GM12801 (cell line): ENCODE measurements at regions not wholly inside any gene's neighbourhood (a gene's known extent, or its start where the extent isn't known, plus 50 kb on each side); places are given as distances from the start of the nearest gene placed in this dataset.

ENCODE experiments used
- CTCF ChIP-seq: IDR thresholded peaks from one replicate; pipeline ENCODE4 v1.5.1; 2011; ENCODE audit warnings: control low read depth; ENCODE audit not compliant: insufficient read length; ENCODE audit errors: extremely low read depth

DNA sequence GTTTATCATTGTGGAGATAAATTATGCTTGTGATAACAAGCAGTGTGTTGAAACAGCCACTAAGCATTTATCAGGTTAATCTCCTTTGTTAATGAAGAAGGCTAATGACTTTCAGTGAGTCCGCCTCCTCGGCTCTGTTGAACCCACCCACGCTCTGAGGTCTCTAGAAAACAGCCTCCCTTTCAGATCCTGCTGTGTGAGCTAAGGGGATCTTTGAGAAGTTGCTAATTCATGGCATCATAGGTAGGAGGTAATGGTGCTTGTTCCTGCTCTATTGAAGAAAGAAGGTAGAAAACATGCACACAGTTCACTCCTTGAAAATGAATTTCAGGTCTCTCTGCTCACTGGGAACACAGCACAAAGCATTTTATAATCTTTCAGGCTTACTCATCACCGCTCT is 483.9 kb downstream of the AACS start:
- no peak for TF ChIP-seq CTCF

GRCh38 chr12:125549836-125550235 is 484.6 kb downstream of the AACS start:
- TF ChIP-seq CTCF, result no peak

DNA sequence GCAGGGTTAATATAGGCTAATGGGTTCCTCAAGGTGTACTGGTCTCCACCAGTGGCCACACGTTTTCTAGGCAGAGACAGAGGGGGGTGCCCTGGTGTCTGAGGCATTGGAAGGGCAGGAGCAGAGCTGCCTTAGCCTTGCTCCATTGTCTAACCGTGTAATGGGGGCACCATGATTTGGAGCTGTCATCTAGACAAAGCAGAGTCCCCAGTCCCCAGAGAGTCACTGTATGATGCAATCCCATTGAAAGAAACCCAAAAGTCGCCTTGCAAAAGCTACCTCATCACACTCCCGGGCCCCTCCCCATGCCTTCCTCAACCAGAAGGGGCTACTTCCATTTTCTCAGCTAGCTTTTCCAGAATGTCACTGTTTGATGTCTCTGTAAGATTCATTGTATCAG is 487.1 kb downstream of the AACS start:
- TF ChIP-seq CTCF, result no peak

DNA sequence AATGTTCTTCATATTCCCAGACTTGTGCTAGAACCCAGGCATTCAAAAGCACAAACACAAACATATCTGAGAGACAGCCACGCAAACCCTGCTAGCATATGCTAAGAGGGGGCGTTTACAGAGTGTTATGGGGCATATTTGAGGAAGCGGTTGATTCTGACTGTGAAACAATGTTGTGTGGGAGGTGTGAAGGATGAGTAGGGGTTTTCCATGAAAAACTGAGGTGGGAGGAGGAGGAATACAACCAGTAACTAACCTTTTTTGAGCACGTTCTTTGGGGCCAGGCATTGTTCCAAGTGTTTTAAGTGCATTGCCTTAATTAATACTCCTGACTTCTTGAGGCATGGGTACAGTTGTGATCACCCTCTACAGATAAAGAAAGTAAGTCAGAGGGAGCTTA is 499.5 kb downstream of the AACS start:
- no peak for TF ChIP-seq CTCF

DNA sequence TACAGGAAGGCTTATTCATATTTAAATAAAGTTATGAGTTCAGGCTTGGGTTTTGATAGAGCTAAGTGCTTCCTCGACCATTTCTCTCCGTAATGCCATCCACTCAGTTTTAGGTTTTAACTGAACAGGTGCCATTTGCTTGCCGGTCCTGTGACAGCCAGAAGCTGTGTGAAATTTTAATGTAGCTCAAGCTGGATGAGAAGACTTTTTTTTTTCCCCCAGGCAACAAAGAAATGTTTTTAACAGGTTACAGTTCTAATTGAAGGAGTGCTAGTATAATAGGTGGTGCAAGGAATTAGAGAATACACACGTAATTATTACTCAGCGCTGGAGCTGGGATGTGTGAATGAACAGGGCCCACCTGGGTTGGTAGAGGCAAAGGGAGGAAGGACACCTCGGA is 502.3 kb downstream of the AACS start:
- TF ChIP-seq CTCF, result no peak

GRCh38 chr12:125568306-125568705 is 503.1 kb downstream of the AACS start:
- TF ChIP-seq CTCF, result no peak

DNA sequence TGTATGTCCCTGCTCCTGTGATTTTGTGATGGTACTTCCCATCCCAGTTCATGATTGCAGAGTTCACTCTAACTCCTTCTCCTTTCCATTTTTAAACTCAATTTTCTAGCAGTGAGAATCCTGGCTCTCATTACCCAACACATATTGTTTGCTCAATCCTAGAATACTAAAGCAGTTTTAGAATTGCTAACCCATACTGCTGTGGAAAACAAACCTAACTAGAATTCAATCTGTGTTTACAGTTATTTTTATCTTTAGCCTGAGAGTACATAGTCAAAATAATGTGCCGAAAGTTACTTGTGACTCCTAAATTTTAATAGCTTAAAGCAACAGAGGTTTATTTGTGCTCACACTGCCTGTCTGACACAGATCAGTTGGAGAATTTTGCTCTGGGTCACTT is 508.0 kb downstream of the AACS start:
- no peak for TF ChIP-seq CTCF

- TF ChIP-seq CTCF, result no peak
These were observed 512.1 kb downstream of the AACS start for GRCh38 chr12:125577334-125577733.
